ENCODE measurements at regions not wholly inside any gene's neighbourhood (a gene's known extent, or its start where the extent isn't known, plus 50 kb on each side); places are given as distances from the start of the nearest gene placed in this dataset.

GRCh38 chr1:218536296-218536986 lies 191.3 kb downstream of the TGFB2 start (continued):
- TF ChIP-seq ZNF586 (CRISPR knock-in tag; conservative IDR thresholded peaks at IDR 0.05) (no peak), KLF10 (CRISPR knock-in tag; IDR thresholded peaks at IDR 0.05) (no peak)

- POLR2A ChIA-PET, result no interaction called here
- TF ChIP-seq GATA2 (CRISPR knock-in tag; IDR thresholded peaks at IDR 0.05) (no peak), NR1H2 (CRISPR knock-in tag; IDR thresholded peaks at IDR 0.05) (no peak), CREBBP (IDR thresholded peaks at IDR 0.05; ENCODE audit: low read depth, low read length) (no peak), TEAD1 (CRISPR knock-in tag; IDR thresholded peaks at IDR 0.05) (no peak), ERF (CRISPR knock-in tag; IDR thresholded peaks at IDR 0.05) (no peak), TCF7L2 (IDR thresholded peaks at IDR 0.05; ENCODE audit: low read depth, low read length) (no peak), HSF4 (CRISPR knock-in tag; IDR thresholded peaks at IDR 0.05; ENCODE audit: borderline replicate concordance) (no peak), ETV5 (CRISPR knock-in tag; IDR thresholded peaks at IDR 0.05; ENCODE audit: low read depth) (no peak)
- TF ChIP-seq, protein P1, sequence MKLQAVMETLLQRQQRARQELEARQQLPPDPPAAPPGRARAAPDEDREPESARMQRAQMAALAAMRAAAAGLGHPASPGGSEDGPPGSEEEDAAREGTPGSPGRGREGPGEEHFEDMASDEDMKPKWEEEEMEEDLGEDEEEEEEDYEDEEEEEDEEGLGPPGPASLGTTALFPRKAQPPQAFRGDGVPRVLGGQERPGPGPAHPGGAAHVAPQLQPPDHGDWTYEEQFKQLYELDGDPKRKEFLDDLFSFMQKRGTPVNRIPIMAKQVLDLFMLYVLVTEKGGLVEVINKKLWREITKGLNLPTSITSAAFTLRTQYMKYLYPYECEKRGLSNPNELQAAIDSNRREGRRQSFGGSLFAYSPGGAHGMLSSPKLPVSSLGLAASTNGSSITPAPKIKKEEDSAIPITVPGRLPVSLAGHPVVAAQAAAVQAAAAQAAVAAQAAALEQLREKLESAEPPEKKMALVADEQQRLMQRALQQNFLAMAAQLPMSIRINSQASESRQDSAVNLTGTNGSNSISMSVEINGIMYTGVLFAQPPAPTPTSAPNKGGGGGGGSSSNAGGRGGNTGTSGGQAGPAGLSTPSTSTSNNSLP (IDR thresholded peaks at IDR 0.05; ENCODE audit: borderline replicate concordance, low read depth, low read length), result no peak
- TF ChIP-seq, protein P2, sequence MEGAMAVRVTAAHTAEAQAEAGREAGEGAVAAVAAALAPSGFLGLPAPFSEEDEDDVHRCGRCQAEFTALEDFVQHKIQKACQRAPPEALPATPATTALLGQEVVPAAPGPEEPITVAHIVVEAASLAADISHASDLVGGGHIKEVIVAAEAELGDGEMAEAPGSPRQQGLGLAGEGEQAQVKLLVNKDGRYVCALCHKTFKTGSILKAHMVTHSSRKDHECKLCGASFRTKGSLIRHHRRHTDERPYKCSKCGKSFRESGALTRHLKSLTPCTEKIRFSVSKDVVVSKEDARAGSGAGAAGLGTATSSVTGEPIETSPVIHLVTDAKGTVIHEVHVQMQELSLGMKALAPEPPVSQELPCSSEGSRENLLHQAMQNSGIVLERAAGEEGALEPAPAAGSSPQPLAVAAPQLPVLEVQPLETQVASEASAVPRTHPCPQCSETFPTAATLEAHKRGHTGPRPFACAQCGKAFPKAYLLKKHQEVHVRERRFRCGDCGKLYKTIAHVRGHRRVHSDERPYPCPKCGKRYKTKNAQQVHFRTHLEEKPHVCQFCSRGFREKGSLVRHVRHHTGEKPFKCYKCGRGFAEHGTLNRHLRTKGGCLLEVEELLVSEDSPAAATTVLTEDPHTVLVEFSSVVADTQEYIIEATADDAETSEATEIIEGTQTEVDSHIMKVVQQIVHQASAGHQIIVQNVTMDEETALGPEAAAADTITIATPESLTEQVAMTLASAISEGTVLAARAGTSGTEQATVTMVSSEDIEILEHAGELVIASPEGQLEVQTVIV (CRISPR knock-in tag; IDR thresholded peaks at IDR 0.05; ENCODE audit: borderline replicate concordance), result no peak
- TF ChIP-seq, protein P3, sequence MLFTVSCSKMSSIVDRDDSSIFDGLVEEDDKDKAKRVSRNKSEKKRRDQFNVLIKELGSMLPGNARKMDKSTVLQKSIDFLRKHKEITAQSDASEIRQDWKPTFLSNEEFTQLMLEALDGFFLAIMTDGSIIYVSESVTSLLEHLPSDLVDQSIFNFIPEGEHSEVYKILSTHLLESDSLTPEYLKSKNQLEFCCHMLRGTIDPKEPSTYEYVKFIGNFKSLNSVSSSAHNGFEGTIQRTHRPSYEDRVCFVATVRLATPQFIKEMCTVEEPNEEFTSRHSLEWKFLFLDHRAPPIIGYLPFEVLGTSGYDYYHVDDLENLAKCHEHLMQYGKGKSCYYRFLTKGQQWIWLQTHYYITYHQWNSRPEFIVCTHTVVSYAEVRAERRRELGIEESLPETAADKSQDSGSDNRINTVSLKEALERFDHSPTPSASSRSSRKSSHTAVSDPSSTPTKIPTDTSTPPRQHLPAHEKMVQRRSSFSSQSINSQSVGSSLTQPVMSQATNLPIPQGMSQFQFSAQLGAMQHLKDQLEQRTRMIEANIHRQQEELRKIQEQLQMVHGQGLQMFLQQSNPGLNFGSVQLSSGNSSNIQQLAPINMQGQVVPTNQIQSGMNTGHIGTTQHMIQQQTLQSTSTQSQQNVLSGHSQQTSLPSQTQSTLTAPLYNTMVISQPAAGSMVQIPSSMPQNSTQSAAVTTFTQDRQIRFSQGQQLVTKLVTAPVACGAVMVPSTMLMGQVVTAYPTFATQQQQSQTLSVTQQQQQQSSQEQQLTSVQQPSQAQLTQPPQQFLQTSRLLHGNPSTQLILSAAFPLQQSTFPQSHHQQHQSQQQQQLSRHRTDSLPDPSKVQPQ (CRISPR knock-in tag; IDR thresholded peaks at IDR 0.05; ENCODE audit: borderline replicate concordance), result no peak
These were observed 192.2 kb downstream of the TGFB2 start for GRCh38 chr1:218537122-218537913.

More at GRCh38 chr1:218537122-218537913, 192.2 kb downstream of the TGFB2 start:
- in situ Hi-C loops (cut with MboI) (no loop called here), intact Hi-C loops (cut with micrococcal nuclease) (no loop called here)
- DNase-seq (ENCODE audit: extremely low read depth in 1 of 4, low spot score in 3 of 4), result no peak
- Histone ChIP-seq H3K4me1 (replicated peaks in 1 of 2; ENCODE audit: control insufficient read depth in 2 of 2, insufficient read depth in 2 of 2, low read length in 2 of 2) (no peaks in the 10 kb centered on the region), H3K27me3 (ENCODE audit: control insufficient read depth in 2 of 2, insufficient read depth in 2 of 2, low read length in 2 of 2) (no peaks in the 10 kb centered on the region), H3K9ac (ENCODE audit: insufficient read depth in 1 of 2, low read depth in 2 of 2, low read length in 2 of 2) (no peak overlapping the region), H3K4me3 (no peak overlapping the region), H3K4me2 (ENCODE audit: insufficient read depth, low read length) (no peak overlapping the region), H3K9me1 (ENCODE audit: control insufficient read depth, insufficient read depth, low read length) (no peaks in the 10 kb centered on the region), H3K27ac (ENCODE audit: extremely low read depth, low read depth, low read length) (no peak overlapping the region), H3K79me2 (ENCODE audit: control insufficient read depth, insufficient read depth, low read length) (no peaks in the 10 kb centered on the region), H3K9me3 (replicated peaks; ENCODE audit: control insufficient read depth, insufficient read depth, low read depth, low read length) (no peaks in the 10 kb centered on the region), H4K20me1 (replicated peaks; ENCODE audit: control insufficient read depth, insufficient read depth, low read length) (no peaks in the 10 kb centered on the region), H3K36me3 (ENCODE audit: control insufficient read depth, insufficient read depth, low read length) (no peaks in the 10 kb centered on the region), H2AFZ (ENCODE audit: low read depth, low read length) (no peak overlapping the region)
- no peak for ATAC-seq
- under 1% methylated on average over 6 of the region's 6 CpGs for WGBS (ENCODE audit: insufficient coverage, low coverage, missing lambda C conversion rate)
- BruUV-seq (replicated peaks), result no TSS peak
- CTCF ChIA-PET (ENCODE audit: low intra/inter-chr PET ratio), result no interaction called here
- FAIRE-seq, result no peak
